22Rv1 (cell line): ENCODE measurements at regions not wholly inside any gene's neighbourhood (a gene's known extent, or its start where the extent isn't known, plus 50 kb on each side); places are given as distances from the start of the nearest gene placed in this dataset.

Source experiments
- ZFX ChIP-seq: fragments of 450-650 bp; IDR thresholded peaks from 2 replicates; pipeline ENCODE4 v1.6.1; 2017; ENCODE audit warnings: antibody characterized with exemption, borderline replicate concordance
- TF ChIP-seq, protein P1 (sequence below): fragments of 450-650 bp; IDR thresholded peaks from 2 replicates; pipeline ENCODE4 v1.5.1; 2017; ENCODE audit warnings: mild to moderate bottlenecking

DNA sequence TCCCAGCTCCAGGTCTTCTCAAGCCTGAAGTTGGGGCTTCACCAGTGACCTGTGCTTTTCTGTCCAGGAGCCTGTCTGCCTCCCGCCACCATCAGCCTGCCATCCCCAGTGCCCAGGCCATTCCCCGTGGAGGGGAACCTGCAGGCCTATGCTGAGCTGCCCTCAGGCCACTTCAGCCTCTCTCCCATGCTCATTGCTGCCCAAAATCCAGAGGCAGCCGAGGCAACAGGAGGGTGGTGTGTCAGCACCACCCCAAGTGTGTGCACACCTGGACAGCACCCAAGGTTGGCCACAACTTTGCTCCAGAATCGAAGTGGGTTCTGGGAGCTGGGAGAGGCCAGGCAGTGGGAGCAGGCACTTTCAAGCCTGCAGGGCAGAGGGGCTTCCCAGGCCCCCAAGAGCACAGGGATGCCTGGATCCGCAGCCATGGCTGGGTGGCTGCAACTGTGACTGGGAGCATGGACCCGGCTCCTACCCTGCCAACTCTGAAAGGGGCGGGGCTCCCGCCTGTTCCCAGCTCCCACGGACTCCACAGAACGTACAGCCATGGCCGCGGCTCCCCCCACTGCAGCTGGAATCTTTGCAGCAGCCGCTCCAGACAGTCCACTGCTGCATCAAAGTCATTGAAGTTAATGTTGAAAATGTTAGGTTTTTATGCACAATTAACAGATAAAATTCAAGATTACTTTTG lies 1747.0 kb downstream of the OLFM4 start:
- TF ChIP-seq, protein P1, sequence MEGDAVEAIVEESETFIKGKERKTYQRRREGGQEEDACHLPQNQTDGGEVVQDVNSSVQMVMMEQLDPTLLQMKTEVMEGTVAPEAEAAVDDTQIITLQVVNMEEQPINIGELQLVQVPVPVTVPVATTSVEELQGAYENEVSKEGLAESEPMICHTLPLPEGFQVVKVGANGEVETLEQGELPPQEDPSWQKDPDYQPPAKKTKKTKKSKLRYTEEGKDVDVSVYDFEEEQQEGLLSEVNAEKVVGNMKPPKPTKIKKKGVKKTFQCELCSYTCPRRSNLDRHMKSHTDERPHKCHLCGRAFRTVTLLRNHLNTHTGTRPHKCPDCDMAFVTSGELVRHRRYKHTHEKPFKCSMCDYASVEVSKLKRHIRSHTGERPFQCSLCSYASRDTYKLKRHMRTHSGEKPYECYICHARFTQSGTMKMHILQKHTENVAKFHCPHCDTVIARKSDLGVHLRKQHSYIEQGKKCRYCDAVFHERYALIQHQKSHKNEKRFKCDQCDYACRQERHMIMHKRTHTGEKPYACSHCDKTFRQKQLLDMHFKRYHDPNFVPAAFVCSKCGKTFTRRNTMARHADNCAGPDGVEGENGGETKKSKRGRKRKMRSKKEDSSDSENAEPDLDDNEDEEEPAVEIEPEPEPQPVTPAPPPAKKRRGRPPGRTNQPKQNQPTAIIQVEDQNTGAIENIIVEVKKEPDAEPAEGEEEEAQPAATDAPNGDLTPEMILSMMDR, result no peak
- no peak for TF ChIP-seq ZFX
